ENCODE measurements at regions not wholly inside any gene's neighbourhood (a gene's known extent, or its start where the extent isn't known, plus 50 kb on each side); places are given as distances from the start of the nearest gene placed in this dataset.
"Not testable (repeated sequence)": the region's sequence is repeated elsewhere in the genome, so short reads cannot be mapped to it uniquely, and the experiment has no call there.

GRCh38 chr11:45402049-45402630 is 116.0 kb upstream of the SYT13 start:
- no peak for DNase-seq

DNA sequence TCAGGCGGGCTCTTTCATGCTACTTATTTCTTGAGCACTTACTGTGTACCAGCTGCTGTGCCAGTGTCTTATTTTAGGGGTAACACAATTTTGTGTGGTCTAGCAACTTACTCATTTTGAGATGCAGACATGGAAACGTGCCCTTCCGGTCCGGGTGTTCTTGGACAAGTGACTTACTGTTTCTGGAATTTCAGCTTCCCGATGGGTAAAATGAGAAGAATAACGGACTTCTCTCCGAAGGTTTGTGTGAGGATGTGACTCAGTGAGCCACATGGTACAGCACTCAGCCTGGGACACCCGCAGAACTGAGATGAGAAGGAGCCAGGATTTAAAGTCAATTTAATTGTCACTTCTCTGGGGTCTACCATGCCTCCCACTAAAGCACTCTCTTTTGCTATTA is 114.5 kb upstream of the SYT13 start:
- no peak for DNase-seq

GRCh38 chr11:45399166-45399565 is 113.0 kb upstream of the SYT13 start:
- DNase-seq, result no peak

GRCh38 chr11:45398325-45398724 is 112.2 kb upstream of the SYT13 start:
- no peak for DNase-seq

- no peak for DNase-seq
These were observed 110.3 kb upstream of the SYT13 start for GRCh38 chr11:45396394-45396793.

DNA sequence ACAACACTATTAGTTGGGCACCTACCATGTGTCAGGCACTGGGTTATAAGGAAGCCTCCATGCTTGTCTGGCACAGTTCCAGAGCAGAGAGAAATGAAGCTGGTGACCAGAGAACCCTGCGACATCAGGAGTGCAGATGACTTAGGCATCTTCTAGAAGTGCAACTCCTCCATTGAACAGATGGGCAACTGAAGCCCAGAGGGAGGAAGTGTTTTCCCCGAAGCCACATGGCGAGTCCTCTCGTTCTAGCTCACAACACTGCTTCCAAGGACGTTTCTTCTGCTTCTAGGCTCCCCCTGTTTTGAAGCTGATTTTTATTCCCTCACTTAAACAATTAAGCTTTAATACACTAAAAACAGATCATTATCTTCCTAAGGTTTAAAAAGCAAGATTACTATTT is 109.8 kb upstream of the SYT13 start:
- DNase-seq, result no peak

DNA sequence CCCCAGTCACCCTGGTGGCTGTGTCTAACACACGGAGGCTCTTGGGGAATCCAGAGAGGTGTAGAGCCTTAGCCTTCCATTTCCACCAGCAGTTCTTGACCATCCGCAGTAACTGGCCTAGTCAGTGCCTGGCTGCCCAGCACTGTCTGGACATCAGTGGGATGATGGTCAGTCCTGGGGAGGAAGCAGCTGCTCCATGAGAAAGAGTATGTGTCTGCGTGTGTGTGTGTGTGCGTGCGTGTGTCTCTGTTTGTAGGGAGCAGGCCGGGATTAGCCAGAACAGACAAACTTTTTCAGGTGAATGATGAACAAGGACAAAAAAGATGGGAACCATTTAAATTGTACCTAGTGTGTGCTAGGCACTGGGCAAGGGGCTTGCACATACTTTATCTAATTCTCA is 109.3 kb upstream of the SYT13 start:
- DNase-seq, result no peak

- no peak for DNase-seq
These were observed 108.3 kb upstream of the SYT13 start for GRCh38 chr11:45394294-45395085.

- no peak for DNase-seq
These were observed 107.7 kb upstream of the SYT13 start for GRCh38 chr11:45393826-45394225.

GRCh38 chr11:45393334-45393733 is 107.2 kb upstream of the SYT13 start:
- no peak for DNase-seq

DNA sequence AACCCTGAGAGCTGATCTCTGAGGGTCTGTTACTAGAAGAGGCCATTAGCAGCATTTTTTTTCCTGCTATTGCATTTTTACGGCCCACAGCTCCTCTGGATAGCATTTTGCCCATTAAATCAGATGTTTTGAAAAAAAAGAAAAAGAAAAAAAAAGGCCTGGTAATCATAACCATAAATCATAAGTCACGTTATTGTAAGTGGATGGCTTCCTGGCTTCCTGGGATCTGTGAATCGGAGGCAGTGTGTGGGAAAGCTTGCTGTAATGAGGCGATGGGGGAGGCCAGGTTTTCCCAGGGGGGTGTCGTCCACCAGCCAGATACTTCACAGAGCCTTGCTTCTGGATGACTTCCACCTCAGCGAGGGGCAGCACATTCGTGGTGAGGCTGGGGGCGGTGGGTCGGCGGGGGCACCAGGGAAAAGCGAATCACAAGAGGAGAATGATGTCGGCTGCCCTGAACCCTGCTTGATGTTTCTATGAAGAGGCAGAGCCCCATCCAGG is 106.5 kb upstream of the SYT13 start:
- DNase-seq, result no peak

DNA sequence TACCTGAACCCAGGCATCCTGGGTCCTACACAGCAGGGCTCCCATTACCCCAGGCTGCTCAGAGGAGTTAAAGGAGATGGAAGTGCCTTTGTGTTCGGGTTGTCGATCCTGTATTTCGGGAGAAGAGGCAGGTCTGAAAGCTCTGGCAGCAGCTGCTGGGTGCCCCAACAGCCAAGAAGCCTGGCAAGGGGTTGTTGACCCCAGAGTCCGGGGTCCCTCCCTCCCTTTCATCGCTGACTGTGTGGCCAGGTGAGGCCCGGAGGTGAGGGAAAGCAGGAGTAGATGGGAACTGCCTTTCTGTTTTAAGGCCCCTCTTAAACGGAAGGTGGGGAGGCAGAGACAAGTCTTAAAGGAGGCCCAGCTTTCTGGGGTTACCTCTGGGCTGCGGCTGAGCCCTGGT is 106.0 kb upstream of the SYT13 start:
- DNase-seq, result no peak

DNA sequence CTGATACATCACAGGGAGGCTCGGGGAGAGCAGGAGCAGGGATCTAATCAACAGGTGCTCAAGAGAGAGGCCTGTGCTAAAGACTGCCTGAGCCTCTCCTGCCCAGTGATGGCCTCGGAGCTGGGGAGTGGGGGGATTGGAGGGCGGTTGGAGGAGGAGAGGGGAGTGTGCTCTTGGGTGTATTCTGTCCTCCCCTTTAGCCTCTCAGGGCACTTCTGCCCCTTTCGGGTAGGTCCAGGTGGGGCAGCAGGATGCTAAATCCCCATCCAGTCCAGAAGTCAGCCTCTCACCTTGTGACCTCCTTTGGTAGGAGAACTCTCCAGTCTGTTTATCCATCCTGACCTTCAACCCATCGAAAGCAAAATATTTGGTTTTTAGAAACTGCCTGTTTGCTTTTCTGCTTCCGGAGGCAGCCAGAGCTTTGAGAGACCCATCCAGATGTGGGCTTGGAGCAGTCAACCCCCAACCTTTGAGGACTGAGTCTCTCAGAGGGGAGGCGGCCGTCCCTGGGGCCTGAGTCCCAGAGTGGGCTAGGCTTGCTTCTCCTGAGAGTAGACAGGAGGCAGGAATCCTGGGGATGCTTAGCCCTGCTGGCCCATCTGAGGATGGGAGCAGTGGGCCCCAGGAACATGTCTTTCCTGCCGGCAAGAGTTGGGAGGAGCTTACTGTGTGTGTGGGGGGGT is 105.2 kb upstream of the SYT13 start:
- DNase-seq, result no peak

DNA sequence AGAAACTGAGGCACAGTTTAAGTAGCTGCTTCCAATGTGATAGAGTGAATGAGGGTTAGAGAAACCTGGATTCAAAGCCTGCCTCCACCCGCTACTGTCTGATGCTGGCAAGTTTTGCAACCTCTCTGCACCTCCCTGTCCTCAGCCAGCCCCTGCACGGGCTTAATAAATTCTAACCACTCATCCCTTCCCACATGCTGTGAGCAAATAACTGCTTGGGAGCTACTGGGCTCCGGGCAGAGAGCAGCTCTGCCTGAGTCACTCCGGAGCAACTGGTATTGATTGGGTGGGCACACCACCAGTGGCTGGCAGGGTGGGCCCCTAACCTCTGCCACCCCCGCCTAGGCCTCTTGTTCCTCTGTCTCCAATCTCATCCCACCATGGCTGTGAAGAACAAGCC is 104.3 kb upstream of the SYT13 start:
- DNase-seq, result no peak

DNA sequence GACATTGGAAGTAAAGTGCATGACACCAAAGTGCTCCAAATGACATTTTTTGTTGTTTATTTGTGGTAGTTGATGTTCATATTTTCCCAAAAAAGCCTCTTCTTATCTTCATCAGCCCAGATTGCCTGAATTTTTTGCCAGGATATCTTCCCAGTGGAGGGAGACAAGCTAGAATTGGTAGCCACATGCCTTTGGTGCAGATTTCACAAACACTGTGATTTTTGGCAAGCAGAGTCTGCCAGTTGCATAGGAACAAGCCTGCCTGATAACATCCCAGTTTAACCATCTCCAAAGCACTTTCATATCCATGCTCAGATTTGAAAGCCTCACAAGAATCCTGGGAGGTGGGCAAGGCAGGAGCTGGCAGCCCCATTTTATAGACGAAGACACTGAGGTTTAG is 102.3 kb upstream of the SYT13 start:
- DNase-seq, result no peak

GRCh38 chr11:45387885-45388284 is 101.7 kb upstream of the SYT13 start:
- not testable (repeated sequence) for DNase-seq

GRCh38 chr11:45386972-45387371 is 100.8 kb upstream of the SYT13 start:
- no peak for DNase-seq

- DNase-seq, result no peak
These were observed 99.7 kb upstream of the SYT13 start for GRCh38 chr11:45385844-45386243.

DNA sequence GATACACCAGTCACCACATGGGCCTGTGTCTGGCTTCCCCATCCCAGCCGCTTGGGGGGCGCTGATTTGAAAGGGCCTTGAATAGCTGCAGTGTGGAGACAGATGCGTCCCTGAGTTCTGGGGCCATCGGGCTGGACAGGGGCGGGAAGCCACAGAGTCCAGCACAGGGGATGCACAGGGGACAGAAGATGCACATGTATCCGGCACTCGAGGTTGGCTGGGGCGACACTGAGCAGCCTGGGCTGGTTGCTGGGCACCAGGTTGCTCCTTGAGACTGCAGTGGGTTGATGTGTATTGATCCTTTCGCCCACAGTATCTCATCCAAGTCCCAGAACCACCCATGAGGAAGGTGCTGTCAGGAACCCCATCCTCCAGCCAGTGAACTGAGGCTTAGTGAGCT is 99.3 kb upstream of the SYT13 start:
- no peak for DNase-seq

DNA sequence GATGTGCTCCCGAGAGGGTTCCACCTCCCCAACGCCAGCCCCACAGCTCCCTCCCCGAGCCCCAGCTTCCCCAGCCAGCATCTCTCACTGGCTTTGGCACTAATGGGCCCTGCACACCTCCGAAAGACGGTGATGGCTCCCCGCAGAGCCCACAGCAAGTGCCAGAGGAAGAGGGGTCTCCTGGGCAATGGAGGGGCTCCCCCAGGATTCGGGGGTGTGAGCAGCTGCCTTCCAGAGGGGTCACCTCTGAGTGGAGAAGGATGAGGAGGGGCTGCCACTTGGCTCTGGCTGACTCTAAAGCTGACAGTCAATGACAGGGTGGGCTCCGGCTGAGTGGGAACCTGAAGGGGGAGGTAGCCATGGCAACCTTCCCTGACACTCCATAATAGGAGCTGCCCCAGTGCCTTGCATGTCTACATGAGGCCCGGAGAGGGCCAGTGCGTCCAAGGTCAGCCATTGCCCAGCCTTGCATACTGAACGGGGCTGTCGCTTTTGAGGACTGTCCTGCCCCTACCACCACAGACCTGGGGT is 98.6 kb upstream of the SYT13 start:
- DNase-seq, result no peak

DNA sequence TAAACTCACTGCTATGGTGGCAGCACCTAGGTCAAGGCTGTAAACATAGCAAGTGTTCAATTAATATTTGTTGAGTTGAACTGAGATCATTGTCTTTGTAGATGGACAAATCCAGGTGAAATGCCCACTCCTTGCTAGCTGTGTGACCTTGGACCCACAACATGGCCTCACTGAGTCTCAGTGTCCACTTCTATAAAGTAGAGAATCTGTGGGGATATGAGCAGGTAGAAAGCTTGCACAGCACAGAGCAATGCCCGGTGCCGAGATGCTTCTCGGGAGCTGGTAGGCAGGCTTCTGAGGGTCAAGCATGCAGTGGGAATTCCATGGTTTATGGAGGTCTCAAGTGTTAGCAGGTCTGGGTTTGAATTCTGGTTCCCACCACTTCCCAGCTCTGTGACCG is 97.9 kb upstream of the SYT13 start:
- no peak for DNase-seq

DNA sequence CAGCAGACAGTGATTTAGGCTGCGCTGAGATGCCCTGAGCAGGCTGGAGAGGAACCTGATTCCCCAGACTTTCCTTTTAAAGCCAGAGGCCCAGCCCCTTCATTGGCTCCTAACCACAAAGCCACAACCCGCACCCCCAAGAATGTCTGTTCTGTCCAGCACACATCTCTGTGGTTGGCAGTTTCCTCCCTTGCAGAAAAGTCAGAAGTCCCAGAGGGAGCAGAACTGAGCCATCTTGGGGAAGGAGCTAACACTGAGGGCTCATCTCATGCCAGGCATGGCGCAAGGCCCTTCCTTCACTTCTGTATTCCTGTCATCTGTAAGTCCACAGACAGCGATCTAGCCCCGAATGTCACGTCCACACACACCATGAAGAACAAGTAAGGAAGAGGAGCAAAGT is 97.1 kb upstream of the SYT13 start:
- DNase-seq, result no peak

DNA sequence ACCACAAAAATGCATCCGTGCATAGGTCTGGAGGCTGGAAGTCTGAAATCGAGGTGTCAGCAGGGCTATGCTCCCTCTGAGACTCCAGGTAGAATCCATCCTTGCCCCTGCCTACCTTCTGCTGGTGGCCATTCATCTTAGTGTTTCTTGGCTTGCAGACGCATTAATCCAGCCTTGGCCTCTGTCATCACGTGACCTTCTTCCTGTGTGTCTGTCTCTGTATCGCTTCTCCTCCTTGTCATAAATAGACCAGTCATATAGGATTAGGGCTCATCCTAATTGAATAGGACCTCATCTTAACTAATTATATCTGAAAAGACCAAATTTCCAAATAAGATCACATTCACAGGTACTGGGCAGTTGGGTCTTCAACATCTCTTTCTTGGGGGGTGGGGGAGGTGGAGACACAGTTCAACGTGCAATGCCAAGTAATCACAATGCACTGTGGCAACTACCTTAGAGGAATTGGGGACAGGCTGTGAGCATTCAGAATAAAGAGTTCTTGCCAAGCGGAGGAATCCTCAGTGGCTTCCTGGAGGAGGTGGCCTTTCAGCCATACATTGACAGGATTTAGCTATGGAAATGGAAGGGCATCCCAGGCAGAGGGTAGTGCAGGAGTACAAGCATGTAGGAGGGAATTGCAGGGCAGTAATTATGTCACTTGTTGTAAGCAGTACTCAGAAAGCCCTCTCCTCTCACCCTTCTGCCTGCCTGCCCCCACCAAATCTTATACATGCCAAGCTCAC is 96.2 kb upstream of the SYT13 start:
- DNase-seq, result no peak

Measured in effector CD8-positive, alpha-beta T cell (primary cell).